ENCODE measurements at regions not wholly inside any gene's neighbourhood (a gene's known extent, or its start where the extent isn't known, plus 50 kb on each side); places are given as distances from the start of the nearest gene placed in this dataset.

DNA sequence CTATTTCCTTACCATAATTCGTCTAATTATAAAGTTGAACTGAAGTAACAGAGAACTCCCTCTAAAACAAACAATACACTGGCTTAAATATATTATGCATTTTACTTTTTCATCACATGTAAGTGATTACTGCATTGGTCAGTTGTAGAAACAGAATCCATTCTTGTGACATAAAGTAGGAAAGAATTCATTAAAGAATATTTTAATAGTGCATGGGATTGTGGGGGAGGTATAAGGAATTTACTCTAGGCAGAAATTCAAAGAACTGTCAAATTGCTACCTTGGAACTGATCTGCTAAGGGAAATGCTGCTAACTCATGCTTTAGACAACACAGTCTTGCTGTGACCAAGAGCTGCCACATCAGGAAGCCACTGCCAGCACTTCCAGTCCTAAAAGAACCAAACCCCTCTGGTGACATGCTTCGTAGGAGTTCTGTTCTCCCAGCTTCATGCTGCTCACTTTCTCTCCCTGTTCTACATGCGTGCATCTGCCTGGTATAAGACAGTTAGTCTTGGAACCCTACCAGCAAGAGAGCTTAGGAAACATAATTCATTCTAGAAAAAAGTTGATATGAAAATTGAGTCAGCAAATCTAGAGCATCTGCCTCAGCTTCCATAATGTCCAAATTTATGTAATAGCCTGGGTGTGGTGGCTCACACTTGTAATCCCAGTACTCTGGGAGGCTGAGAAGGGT lies 1137.6 kb upstream of the NXPH2 start (continued):
- TF ChIP-seq, protein P1, sequence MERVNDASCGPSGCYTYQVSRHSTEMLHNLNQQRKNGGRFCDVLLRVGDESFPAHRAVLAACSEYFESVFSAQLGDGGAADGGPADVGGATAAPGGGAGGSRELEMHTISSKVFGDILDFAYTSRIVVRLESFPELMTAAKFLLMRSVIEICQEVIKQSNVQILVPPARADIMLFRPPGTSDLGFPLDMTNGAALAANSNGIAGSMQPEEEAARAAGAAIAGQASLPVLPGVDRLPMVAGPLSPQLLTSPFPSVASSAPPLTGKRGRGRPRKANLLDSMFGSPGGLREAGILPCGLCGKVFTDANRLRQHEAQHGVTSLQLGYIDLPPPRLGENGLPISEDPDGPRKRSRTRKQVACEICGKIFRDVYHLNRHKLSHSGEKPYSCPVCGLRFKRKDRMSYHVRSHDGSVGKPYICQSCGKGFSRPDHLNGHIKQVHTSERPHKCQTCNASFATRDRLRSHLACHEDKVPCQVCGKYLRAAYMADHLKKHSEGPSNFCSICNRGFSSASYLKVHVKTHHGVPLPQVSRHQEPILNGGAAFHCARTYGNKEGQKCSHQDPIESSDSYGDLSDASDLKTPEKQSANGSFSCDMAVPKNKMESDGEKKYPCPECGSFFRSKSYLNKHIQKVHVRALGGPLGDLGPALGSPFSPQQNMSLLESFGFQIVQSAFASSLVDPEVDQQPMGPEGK (CRISPR knock-in tag; IDR thresholded peaks at IDR 0.05; ENCODE audit: borderline replicate concordance) = no peak

DNA sequence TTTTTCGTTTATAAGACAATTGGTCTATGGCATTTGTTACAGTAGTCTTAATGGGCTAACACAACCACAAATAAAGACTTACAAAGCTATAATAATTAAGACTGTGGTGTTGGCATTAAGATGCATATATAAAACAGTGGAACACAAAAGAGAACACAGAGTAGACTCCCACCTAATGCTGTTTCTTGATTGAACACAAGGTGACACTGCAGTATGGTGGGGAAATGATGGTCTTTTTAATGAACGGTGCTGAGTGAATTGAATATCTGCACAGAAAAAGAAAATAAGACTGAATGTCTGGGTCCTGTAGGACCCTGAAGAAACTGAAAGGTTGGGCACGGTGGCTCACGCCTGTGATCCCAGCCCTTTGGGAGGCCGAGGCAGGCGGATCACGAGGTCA lies 1136.6 kb upstream of the NXPH2 start:
- BruUV-seq (replicated peaks) = no TSS peak
- Histone ChIP-seq H3K4me3 (no peak overlapping the region), H3K9ac (ENCODE audit: insufficient read depth in 1 of 2, low read depth in 2 of 2, low read length in 2 of 2) (no peak overlapping the region), H3K36me3 (ENCODE audit: control insufficient read depth, insufficient read depth, low read length) (no peaks in the 10 kb centered on the region), H3K27me3 (ENCODE audit: control insufficient read depth in 2 of 2, insufficient read depth in 2 of 2, low read length in 2 of 2) (no peaks in the 10 kb centered on the region), H3K27ac (ENCODE audit: extremely low read depth, low read depth, low read length) (no peak overlapping the region), H3K9me1 (ENCODE audit: control insufficient read depth, insufficient read depth, low read length) (no peaks in the 10 kb centered on the region), H3K4me2 (ENCODE audit: insufficient read depth, low read length) (no peak overlapping the region), H2AFZ (ENCODE audit: low read depth, low read length) (no peak overlapping the region), H3K4me1 (replicated peaks in 1 of 2; ENCODE audit: control insufficient read depth in 2 of 2, insufficient read depth in 2 of 2, low read length in 2 of 2) (no peaks in the 10 kb centered on the region), H4K20me1 (replicated peaks; ENCODE audit: control insufficient read depth, insufficient read depth, low read length) (no peaks in the 10 kb centered on the region), H3K9me3 (replicated peaks; ENCODE audit: control insufficient read depth, insufficient read depth, low read depth, low read length) (no peaks in the 10 kb centered on the region), H3K79me2 (ENCODE audit: control insufficient read depth, insufficient read depth, low read length) (no peaks in the 10 kb centered on the region)
- WGBS (ENCODE audit: insufficient coverage, low coverage, missing lambda C conversion rate) = 0% methylated on average over 6 of the region's 7 CpGs
- ATAC-seq (no peak), FAIRE-seq (no peak), DNase-seq (ENCODE audit: extremely low read depth in 1 of 4, low spot score in 3 of 4) (no peak)
- ChIA-PET POLR2A (no interaction called here), CTCF (ENCODE audit: low intra/inter-chr PET ratio) (no interaction called here)
- intact Hi-C loops (cut with micrococcal nuclease) (no loop called here), in situ Hi-C loops (cut with MboI) (no loop called here)
- no peak for TF ChIP-seq GATA2 (CRISPR knock-in tag; IDR thresholded peaks at IDR 0.05)
- TF ChIP-seq, protein P2, sequence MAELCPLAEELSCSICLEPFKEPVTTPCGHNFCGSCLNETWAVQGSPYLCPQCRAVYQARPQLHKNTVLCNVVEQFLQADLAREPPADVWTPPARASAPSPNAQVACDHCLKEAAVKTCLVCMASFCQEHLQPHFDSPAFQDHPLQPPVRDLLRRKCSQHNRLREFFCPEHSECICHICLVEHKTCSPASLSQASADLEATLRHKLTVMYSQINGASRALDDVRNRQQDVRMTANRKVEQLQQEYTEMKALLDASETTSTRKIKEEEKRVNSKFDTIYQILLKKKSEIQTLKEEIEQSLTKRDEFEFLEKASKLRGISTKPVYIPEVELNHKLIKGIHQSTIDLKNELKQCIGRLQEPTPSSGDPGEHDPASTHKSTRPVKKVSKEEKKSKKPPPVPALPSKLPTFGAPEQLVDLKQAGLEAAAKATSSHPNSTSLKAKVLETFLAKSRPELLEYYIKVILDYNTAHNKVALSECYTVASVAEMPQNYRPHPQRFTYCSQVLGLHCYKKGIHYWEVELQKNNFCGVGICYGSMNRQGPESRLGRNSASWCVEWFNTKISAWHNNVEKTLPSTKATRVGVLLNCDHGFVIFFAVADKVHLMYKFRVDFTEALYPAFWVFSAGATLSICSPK (IDR thresholded peaks at IDR 0.05; ENCODE audit: borderline replicate concordance) = no peak
- no peak for TF ChIP-seq ESRRB (CRISPR knock-in tag; IDR thresholded peaks at IDR 0.05; ENCODE audit: borderline replicate concordance)
- TF ChIP-seq, protein P3, sequence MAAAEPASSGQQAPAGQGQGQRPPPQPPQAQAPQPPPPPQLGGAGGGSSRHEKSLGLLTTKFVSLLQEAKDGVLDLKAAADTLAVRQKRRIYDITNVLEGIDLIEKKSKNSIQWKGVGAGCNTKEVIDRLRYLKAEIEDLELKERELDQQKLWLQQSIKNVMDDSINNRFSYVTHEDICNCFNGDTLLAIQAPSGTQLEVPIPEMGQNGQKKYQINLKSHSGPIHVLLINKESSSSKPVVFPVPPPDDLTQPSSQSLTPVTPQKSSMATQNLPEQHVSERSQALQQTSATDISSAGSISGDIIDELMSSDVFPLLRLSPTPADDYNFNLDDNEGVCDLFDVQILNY (CRISPR knock-in tag; IDR thresholded peaks at IDR 0.05) = no peak
- no peak for TF ChIP-seq KDM1A (IDR thresholded peaks at IDR 0.05)
- no peak for TF ChIP-seq RBFOX2 (IDR thresholded peaks at IDR 0.05; ENCODE audit: low read depth, low read length)
- no peak for TF ChIP-seq NRF1 (conservative IDR thresholded peaks at IDR 0.05 in 1 of 2, IDR thresholded peaks at IDR 0.05 in 1 of 2)
- TF ChIP-seq, protein P4, sequence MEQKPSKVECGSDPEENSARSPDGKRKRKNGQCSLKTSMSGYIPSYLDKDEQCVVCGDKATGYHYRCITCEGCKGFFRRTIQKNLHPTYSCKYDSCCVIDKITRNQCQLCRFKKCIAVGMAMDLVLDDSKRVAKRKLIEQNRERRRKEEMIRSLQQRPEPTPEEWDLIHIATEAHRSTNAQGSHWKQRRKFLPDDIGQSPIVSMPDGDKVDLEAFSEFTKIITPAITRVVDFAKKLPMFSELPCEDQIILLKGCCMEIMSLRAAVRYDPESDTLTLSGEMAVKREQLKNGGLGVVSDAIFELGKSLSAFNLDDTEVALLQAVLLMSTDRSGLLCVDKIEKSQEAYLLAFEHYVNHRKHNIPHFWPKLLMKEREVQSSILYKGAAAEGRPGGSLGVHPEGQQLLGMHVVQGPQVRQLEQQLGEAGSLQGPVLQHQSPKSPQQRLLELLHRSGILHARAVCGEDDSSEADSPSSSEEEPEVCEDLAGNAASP (IDR thresholded peaks at IDR 0.05) = no peak
- TF ChIP-seq FOXJ2 (tag; IDR thresholded peaks at IDR 0.05) = no peak
- TF ChIP-seq HIVEP1 (CRISPR knock-in tag; IDR thresholded peaks at IDR 0.05) = no peak
- TF ChIP-seq IFI16 (CRISPR knock-in tag; IDR thresholded peaks at IDR 0.05) = no peak
- TF ChIP-seq ZNF586 (CRISPR knock-in tag; conservative IDR thresholded peaks at IDR 0.05) = no peak
- no peak for TF ChIP-seq MEIS2 (IDR thresholded peaks at IDR 0.05; ENCODE audit: partially characterized antibody)
- no peak for TF ChIP-seq FOXM1 (IDR thresholded peaks at IDR 0.05; ENCODE audit: low read depth)
- no peak for TF ChIP-seq FOXM1 (CRISPR knock-in tag; IDR thresholded peaks at IDR 0.05; ENCODE audit: low read depth)
- no peak for TF ChIP-seq ZNF253 (CRISPR knock-in tag; conservative IDR thresholded peaks at IDR 0.05)
